HG02884 (cell line): ENCODE measurements at regions not wholly inside any gene's neighbourhood (a gene's known extent, or its start where the extent isn't known, plus 50 kb on each side); places are given as distances from the start of the nearest gene placed in this dataset.
A peak's percentile ranks its signal among the peaks of the same experiment; 100 is the strongest.
"Not testable (repeated sequence)": the region's sequence is repeated elsewhere in the genome, so short reads cannot be mapped to it uniquely, and the experiment has no call there.

Experiments used
- ATAC-seq: cut with Tn5 transposase; IDR thresholded peaks from one replicate; pipeline ENCODE4 v1.9.1; 2021; ENCODE audit warnings: mild to moderate bottlenecking, moderate library complexity; ENCODE audit not compliant: unreplicated experiment

DNA sequence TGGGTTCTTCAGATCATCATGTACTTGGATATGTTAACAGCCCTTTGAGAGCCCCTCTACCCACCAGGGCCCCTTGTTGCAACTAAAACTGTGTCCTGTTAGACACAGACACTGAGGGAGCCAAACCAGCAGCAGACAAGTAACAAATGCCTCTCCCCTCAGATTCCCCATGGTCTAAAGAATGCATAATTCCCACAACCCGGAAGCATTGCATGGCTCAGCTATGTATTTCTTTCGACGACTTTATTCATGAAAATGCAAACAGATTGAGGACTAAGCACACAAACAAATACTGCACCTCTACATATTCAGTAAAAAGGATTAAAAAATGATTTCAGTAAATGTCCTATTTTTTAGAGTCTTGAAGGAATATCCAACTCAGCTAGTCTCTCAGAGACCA lies 70.1 kb upstream of the HECW1 start:
- no peak for ATAC-seq

DNA sequence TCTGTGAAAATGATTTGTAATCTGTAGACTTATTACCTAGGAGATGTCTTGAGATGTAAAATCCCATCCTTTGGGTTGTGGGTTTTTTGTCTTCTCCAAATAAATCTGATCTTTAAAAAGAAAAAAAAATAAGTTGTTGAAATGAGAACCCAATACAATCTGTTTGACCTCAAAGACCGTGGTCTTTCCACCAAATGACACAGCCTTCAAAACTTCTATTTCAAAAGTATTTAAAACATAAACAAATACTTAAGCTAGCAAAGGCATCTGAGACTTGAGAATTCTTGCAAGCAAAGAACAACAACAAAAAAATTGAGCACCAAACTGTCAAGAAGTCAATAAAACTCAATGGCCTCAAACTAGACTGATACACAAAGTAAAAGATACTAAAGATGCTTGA lies 67.9 kb upstream of the HECW1 start:
- ATAC-seq: no peak

DNA sequence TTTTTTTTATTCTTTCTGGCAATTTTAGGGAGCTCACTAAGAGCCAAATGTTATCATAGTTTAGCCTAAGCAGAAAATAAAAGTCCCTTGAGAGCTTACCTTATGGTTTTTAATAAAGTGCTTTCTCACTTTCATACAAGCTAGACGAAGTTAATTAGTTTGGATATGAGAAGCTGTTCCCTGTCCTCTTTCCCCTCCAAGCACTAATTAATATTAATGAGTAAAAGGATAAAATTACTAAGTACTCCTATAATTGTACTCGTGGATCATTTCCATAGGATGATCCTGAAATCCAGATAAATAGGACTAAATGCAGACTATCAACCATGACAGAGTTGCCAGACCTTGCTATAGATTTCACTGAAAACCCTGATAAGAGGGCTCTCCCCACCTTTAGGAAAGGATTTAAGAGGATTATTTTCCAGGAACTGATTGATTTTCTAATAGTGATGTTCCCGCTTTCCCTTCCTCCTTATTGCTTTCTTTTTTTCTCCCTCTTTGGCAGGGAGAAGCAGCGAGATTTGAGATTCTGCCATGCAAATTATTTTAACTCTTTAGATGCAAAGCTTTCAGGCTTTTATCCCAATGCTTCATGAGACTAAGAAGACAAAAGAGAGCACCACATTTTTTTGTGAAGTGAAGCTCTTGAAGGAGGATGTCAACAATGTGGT lies 58.3 kb upstream of the HECW1 start:
- no peak for ATAC-seq

DNA sequence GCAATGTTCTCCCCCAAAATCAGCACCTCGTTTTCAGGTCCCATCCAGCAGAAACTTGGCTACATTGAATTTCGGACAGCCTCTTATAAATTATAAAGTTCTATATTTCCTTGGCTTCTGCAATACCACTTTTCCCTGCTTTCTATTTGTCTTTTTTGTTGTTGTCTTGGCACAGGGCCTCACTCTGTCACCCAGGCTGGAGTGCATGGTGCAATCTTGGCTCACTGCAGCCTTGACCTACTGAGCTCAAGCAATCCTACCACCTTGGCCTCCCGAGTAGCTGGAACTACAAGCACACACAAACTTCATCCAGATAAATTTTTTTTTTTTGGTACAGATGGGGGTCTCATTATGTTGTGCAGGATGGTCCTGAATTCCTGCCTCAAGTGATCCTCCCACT lies 55.3 kb upstream of the HECW1 start:
- ATAC-seq: no peak

DNA sequence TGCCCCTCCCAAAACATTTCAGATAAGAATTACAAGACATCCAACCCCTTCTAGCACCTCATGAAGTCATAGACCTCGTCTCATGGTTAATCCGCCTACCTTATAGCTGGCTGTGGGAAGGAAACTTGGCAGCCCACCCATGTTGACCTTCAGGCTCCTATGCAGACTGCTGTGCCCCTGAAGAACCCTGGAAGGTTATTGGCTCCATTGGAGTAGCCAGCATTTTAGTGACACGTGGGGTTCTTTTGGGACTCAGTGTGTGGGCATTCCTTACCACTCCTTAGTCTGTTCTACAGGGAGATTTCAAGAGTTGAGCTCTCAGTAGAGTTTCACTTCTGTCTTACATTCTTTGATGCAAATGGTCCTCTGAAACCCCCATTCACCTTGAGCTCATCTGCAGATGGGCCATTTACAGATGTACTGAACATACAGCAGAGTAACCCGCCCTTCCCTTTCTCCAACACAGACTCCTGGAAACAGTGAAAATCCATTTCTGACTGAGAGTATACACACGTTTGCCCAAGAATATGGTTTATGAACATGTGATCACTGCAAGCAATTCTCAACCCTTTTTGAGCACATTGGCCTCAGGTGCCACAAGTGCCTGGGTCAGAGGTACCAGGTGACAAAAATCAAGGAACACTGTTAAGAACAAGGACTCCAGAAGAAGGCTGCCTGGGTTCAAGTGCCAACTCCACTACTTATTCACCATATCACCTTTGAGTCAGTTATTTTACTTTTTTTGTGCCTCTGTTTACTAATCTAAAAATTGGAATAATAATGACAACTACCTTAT lies 54.0 kb upstream of the HECW1 start:
- peak; percentile 65 for ATAC-seq

DNA sequence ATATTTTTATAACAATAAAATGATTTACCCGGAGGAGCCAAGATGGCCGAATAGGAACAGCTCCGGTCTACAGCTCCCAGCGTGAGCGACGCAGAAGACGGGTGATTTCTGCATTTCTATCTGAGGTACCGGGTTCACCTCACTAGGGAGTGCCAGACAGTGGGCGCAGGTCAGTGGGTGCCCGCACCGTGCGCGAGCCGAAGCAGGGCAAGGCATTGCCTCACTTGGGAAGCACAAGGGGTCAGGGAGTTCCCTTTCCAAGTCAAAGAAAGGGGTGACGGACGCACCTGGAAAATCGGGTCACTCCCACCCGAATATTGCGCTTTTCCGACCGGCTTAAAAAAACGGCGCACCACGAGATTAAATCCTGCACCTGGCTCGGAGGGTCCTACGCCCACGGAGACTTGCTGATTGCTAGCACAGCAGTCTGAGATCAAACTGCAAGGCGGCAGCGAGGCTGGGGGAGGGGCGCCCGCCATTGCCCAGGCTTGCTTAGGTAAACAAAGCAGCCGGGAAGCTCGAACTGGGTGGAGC lies 53.3 kb upstream of the HECW1 start:
- ATAC-seq: not testable (repeated sequence)
